CMK (cell line): ENCODE measurements at regions not wholly inside any gene's neighbourhood (a gene's known extent, or its start where the extent isn't known, plus 50 kb on each side); places are given as distances from the start of the nearest gene placed in this dataset.

Source experiments
- DNase-seq: peaks from one replicate; pipeline ENCODE4 v3.0.0-alpha.2; 2010; ENCODE audit warnings: low read depth

- no peak for DNase-seq
These were observed 379.4 kb downstream of the TNS1 start for GRCh38 chr2:217623281-217623912.

GRCh38 chr2:217622205-217623060 lies 380.4 kb downstream of the TNS1 start:
- DNase-seq = no peak

GRCh38 chr2:217621391-217621801 lies 381.4 kb downstream of the TNS1 start:
- no peak for DNase-seq

GRCh38 chr2:217618744-217619143 lies 384.1 kb downstream of the TNS1 start:
- no peak for DNase-seq

GRCh38 chr2:217617616-217618022 lies 385.2 kb downstream of the TNS1 start:
- no peak for DNase-seq

GRCh38 chr2:217616936-217617335 lies 385.9 kb downstream of the TNS1 start:
- no peak for DNase-seq

GRCh38 chr2:217615171-217615570 lies 387.6 kb downstream of the TNS1 start:
- no peak for DNase-seq

GRCh38 chr2:217614498-217614897 lies 388.3 kb downstream of the TNS1 start:
- no peak for DNase-seq

- no peak for DNase-seq
These were observed 388.7 kb downstream of the TNS1 start for GRCh38 chr2:217614096-217614495.

- DNase-seq = no peak
These were observed 389.9 kb downstream of the TNS1 start for GRCh38 chr2:217612920-217613319.

- DNase-seq = no peak
These were observed 390.6 kb downstream of the TNS1 start for GRCh38 chr2:217612211-217612610.

- DNase-seq = no peak
These were observed 391.1 kb downstream of the TNS1 start for GRCh38 chr2:217611626-217612127.

GRCh38 chr2:217611056-217611455 lies 391.7 kb downstream of the TNS1 start:
- DNase-seq = no peak

- DNase-seq = no peak
These were observed 392.4 kb downstream of the TNS1 start for GRCh38 chr2:217610401-217610814.

- DNase-seq = no peak
These were observed 392.8 kb downstream of the TNS1 start for GRCh38 chr2:217609952-217610351.

- no peak for DNase-seq
These were observed 396.5 kb downstream of the TNS1 start for GRCh38 chr2:217606296-217606695.

GRCh38 chr2:217604527-217605194 lies 398.1 kb downstream of the TNS1 start:
- DNase-seq = no peak

GRCh38 chr2:217601601-217602000 lies 401.2 kb downstream of the TNS1 start:
- DNase-seq = no peak

GRCh38 chr2:217599906-217600305 lies 402.9 kb downstream of the TNS1 start:
- no peak for DNase-seq

- DNase-seq = no peak
These were observed 405.1 kb downstream of the TNS1 start for GRCh38 chr2:217597681-217598080.

GRCh38 chr2:217597145-217597544 lies 405.6 kb downstream of the TNS1 start:
- DNase-seq = no peak

GRCh38 chr2:217593732-217594131 lies 409.1 kb downstream of the TNS1 start:
- DNase-seq = no peak

GRCh38 chr2:217588266-217588665 lies 414.5 kb downstream of the TNS1 start:
- DNase-seq = no peak
